NCI-H2081 treated with DMSO at 0.1 percent for 48 hours (cell line): ENCODE measurements at regions not wholly inside any gene's neighbourhood (a gene's known extent, or its start where the extent isn't known, plus 50 kb on each side); places are given as distances from the start of the nearest gene placed in this dataset.

Experiments
- DNase-seq: peaks from one replicate; lab custom pipeline; 2025; lab: John Stamatoyannopoulos, UW

DNA sequence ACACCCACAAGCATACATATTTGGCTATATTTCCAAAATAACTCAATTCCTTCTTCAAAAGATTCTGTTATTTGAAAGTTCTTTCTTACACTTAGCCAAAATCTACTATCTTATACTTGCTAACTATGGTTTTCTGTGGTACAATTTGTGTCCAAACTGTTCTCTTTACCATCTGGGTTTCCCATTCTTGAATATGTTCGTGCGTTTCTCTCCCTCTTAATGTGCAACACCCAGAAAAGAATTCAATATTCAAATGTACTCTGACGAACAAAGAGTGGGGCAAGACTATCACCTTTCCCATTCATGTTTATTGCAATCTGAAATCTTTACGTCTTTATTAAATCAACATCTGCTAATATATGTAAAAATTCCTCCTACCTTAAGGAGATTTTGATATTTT lies 912.7 kb downstream of the FAT4 start:
- no peak for DNase-seq

DNA sequence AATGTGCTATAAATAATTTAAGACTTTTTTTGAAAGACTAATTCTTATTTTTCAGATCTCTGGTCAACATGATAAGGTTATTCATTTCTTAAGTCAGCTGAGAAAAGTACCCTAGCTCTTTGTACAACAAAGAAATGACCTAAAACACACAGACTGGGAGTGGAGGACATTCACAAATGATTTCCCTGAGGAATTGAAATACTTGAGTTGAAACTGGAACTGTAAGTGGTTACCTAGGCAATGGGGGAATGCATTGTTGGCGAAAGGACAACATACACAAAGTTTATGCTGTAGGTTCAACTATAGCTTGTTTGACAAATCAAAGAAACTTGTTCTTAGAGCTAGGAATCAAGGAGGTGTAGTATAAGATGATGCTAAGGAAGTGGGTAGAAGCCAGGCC lies 915.5 kb downstream of the FAT4 start:
- no peak for DNase-seq

DNA sequence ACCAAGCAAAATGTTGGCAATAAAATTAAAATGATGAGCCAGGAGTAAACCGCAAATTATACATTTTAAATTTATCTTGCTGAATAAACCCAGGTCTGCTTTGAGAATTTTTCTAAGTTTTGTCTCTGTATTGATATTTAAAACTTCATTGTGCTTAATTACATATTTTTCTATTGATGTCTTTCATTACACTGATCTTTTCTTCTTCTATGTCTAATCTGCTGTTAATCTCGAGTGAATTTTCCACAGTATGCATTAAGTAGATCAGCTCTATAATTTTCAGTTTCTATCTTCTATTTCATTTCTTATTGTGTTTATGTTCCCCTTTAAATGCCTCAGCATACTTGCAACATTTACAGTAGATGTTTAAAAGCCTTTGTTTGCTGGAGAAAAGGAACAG lies 918.7 kb downstream of the FAT4 start:
- DNase-seq, result no peak

DNA sequence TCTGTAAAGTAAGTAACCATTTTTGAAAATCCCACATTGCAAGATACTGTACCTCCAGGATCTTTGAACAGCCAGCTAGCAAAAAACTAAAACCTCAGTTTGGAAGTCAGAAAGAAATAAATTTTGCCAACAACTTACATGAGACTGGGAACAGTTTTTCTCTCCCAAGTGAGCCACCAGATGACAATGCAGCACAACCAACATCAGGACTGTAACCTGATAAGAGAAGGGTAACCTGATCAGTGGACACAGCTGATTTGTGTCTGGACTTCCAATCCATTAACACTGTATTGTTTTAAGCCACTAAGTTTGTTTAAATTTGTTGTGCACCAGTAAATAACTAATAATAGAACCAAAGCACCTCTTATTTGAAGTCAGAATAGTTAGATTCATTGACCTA lies 923.3 kb downstream of the FAT4 start:
- no peak for DNase-seq

DNA sequence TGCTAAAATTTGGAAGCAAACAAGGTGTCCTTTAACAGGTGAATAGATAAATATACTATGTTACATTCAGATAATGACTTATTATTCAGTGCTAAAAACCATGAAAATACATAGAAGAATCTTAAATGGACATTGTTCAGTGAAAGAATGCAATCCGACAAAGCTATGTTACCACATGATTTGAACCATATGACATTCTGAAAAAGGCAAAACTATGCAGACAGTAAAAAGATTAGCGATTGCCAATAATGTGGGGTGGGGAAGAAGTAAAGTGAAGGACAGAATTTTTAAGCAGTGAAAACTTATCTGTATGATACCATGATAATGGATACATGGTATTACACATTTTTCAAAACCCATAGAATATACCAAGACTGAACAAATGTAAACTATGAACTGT lies 926.9 kb downstream of the FAT4 start:
- DNase-seq, result no peak

DNA sequence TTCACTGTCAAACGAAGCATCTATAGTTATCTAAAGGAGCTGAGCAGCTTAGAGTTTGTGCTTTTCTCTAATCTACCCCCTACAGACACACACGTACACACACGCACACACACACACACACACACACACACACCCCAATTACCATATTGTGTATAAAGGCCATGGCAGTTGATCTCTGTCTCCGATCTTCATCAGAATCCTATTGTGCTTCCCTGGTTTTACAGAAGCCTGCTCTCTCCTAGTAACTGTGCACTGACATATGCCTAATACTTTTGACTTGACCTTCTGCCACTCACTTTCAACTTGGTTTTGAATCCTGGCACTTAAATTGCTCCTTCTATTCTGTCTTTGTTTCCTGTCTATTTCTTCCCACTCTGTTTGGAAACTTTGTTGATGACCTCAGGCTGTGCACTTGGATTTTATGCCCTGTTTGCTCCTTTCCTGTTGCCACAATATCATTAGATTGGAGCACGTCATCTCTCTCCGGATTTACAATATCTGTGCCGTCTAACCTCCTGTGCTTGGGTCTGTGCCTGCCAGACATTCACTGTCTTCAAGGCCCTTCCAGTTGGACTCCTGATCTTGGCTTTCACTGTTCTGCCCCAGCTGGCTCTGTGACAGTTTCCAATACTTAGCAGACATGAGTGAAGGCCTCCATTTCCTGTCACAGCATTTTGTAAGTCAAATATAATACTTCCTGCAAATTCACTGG lies 928.1 kb downstream of the FAT4 start:
- no peak for DNase-seq

DNA sequence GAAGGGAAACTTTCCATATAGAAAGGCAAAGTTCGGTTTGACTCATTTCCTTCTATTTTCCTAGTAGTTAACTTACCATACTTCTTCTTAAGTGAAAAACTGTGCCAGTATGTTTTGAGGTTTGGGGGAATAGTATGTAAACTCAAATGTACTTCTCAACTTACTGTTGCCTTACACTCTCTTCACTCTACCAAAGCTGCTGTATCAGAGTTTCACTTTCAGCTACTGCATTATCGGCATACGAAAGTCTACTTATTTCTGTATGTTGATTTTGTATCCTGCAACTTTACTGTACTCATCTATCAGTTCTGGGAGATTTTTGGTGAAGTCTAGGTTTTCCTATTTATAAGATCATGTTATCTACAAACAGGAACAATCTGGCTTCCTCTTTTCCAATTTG lies 932.7 kb downstream of the FAT4 start:
- DNase-seq, result no peak

DNA sequence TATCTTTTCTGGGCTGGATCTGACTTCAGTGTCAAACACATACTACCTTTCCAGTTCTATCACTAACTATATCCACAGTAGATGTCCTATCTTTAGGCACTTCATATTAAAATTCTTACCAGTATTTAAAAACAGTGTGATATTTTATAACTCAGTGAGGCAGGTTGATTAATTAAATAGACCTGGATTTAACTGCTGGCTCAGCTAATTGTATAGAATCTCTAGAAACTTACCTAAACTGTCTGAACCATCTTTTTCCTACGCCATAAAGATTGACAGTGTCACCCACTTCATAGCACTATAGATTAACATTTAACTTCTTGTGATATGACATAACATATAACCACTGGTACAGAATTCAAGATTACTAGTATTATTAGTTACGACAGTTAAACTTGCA lies 935.3 kb downstream of the FAT4 start:
- DNase-seq, result no peak

DNA sequence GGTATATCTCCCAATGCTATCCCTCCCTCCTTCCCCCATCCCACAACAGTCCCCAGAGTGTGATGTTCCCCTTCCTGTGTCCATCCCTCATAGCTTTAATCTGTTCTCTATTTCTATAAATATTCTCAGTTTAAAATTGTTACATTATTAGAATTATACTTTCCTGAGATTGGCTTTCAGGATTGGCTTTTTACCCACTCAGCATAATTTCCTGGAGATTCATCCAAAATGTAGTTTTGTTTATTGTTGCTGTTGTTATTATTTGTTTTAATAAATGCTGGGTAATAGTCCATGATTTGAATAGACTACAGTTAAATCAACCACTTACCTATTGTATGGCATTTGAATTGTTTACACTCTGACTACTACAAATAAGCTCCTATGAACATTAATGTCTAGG lies 936.4 kb downstream of the FAT4 start:
- DNase-seq, result no peak

DNA sequence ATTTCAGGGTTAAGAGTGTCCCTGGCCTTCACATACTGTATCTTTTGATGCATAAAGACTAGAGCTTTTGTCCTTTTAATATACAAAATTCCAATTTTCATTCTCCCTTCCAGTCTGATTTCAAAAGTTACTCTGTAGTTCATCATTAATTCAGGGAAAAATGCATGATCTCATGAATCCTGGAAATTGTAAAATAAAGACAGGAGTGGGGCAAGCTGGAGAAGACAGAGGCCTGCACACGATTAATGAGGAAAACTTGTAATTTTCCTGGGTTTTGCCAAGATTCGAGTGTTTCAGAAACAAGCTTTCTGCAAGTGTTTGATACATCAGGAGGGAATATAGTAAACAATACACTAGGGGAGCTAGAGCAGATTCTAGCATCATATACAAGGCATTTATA lies 947.9 kb downstream of the FAT4 start:
- no peak for DNase-seq

DNA sequence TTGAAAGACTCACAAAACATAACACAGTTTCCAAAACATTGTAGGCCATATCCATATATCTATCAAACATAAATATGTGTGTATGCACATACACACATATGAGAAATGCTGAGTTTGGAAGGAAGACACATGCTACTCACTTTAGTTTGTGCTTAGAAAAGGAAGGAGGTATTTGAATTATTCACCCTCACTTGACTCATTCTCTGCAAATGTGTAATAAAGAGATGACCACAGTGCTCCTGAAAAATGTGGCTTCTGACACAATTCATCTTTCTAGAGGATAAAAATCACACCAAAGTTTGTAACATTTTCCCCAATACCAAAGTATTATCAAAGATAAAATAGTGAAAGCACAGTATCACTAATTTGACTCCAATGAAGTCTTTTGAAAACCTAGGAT lies 950.1 kb downstream of the FAT4 start:
- no peak for DNase-seq

DNA sequence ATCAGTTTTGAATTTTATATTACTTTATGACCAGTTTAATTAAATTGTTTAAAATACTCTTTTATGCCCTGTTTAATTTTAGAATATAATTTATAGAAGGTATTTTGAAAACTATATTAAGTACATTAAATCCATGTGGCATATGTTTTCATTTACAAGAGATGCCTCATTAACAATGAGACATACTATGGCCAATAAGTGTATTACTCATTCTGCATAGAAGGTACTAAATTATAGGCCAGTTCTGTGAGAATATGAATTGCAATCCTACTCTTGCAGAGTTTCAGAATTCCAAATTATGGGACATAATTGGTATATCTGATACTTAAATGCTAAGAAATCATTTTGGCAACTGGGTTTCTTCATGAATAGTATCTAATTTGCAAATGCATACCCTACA lies 951.1 kb downstream of the FAT4 start:
- DNase-seq, result no peak

DNA sequence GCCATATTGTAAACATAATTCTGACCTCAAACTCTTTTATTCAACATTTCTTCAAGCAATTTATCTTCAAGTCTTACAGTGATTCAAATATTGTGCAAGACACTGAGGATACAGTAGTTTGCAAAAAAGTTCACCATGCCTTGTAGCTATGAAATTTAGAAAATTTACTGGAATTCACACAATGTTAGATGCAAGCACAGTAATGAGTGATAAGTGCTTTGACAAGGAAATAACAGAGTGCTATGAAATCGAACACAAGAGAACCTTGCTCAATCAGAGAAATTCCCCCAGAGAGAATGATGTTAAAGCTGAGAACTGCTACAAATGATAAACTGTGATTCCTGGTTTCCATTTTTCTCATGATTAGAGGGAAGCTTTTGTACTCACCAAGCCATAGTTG lies 952.9 kb downstream of the FAT4 start:
- DNase-seq, result no peak

DNA sequence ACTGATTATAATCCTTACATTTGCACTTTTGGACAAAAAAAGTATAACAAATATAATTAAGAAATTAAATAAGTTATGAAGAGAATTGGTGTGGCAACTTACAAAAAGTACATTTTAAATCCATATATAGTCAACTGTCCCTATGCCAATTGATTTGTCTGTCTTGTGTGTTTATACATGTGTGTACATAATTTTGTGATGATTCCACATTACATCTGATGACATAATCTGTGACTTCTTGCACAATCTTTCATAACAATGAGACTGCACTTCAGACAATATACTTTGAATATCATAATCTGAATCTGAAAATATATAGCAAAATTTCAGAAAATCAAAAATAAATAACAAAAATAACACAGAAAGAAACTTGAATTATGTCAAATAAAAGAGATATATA lies 953.4 kb downstream of the FAT4 start:
- DNase-seq, result no peak

DNA sequence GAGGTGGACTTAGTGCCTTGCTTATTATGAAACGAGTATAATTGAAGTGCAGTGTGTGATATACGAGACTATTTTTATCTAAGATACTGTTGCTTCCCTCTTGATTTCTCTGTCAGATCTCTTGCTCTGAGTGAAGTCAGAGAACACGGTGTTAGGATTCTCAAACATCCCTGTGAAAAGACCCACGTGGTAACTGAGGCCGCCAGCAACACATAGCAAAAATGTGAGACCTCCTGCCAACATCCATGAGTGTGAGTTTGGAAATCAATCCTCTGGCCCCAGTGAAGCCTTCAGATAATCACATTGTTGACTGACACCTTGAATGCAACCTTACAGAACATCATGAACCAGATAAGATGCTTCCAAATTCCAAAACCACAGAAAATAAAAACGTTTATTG lies 954.4 kb downstream of the FAT4 start:
- DNase-seq, result no peak

DNA sequence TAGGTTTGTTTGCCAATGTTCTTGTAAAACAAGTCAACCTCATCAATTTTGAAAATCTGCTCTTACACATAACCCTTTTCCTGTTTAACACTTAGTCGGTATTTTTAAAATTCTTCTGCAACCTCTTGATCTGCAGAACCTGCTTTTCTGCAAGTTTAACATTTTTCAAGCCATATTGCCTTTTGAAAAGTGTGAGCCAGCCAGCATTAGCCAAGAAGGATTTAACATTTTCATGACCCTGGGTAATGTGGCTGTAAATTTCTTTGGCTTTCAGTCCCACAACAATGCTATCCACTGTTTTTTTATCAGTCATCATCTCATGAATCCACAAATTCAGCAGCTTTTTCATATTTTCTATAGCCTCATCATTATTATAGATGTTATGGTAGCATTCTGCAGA lies 956.5 kb downstream of the FAT4 start:
- DNase-seq, result no peak

DNA sequence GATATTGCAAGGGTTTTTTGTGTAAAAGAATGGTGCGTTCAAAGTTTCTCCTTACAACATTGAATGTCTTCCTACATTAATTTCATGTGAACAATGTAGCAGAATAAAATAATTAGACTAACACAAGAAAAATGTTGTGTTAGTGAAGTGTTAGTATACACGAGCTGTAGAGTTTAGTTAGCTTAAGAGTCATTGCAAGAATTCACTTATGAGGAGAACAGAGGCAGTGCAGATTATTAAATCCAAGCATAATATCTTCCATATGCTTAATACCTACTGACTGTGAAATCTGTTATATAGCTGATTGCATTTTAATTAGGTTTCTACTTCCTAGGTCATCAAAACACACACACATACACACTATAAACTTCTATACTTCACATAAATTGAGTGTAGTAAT lies 959.0 kb downstream of the FAT4 start:
- no peak for DNase-seq

DNA sequence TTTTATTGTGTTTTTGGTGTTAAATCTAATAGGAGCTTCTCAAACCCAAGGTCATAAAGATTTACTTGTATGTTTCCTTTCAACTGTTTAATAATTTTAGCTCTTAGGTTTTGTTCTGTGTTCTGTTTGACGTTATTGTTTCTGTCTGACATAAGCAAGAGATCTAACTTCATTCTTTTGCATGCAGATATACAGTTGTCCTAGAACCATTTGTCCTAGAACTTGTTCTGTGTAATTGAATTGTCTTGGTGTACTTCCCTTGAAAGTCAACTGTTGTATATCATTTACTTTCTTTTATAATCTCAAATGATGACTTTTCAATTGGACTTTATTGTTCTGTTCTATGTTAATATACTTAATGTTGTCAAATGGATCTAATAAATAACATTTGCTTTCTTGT lies 977.1 kb downstream of the FAT4 start:
- DNase-seq, result no peak

DNA sequence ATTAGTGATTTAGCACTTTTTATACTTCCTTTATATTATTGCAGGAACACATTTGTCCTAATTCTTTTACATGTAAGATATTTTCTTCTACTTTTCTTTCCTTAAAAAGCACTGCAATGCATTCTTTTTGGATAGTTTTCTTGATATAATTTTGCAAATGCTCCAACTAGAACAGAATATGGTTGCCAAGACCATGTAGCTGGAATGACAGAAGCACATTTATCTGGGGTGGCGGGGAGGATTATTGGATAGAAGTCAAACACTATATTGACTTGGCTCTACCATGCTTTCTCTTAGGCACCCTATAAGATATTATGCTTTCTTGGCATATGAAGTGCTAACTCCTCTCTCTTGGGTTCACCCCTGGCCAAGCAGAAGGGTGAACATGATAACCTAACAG lies 983.5 kb downstream of the FAT4 start:
- no peak for DNase-seq

DNA sequence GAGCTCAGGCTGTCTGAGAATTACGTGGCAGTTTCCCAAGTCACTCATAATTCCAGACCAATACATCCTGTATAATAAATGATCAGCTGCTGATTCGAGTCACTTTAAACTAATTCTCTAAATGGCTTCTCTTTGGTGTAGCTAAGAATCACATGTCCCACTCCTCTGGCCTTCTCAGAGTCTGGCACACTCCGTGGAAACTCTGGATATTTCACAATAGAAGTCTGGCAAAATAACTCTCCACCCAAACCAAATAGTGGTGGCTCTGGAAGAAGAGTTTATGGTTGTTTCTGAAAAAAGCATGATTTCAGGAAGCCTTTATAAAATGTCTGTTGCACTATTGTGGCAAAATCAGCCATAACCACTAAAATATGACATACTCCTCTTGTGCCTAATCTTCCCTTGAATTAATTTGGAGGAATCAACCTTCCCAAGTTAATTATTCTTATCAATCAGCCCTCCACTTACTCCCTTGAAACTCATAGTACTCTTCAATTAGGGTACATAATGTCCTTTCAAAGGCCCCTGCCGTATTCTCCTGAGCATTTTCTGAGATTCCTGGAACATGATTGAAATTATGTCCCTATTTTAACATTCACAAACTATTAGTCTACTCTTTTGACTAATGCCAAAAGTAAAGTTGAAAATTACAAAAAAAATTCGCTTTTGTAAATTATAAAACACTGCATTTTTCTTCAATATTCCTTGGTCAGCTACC lies 991.6 kb downstream of the FAT4 start:
- no peak for DNase-seq

DNA sequence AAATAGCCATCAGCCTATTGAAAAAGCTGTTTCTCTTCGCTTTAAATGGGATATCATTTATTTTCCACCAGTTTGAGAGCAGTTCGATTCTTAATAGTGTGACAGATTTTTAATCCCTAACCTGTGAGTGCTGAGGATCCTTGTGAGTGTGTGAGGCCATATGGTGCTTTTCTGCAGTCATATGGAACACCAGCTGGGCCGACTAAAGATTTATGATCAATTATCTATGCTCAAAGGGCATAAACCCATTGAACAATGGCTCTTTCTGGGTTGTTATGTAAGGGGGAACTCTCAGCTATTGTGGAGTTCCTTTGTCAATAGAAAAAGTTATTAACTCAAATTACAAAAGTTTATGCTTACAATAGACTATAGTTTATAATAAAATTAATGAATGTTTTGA lies 1003.6 kb downstream of the FAT4 start:
- DNase-seq, result no peak

DNA sequence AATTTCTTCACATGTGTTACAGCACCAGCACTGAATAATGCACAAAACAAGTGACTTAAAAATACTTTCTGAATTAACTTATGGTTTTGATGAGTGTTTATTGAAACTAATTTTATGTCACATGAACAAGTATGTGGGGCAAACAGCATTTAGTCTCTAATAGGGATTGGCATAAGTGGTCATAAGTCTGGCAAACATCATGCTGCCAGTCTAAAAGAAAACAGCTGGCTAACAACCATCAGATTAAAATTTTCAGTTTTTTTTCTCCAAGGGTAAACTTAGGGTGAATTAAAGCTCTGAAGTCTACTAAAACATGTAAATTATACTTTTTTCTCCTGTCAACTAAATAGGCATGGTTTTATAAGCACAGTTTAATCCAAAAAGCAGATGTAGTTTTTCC lies 1014.2 kb downstream of the FAT4 start:
- DNase-seq, result no peak

DNA sequence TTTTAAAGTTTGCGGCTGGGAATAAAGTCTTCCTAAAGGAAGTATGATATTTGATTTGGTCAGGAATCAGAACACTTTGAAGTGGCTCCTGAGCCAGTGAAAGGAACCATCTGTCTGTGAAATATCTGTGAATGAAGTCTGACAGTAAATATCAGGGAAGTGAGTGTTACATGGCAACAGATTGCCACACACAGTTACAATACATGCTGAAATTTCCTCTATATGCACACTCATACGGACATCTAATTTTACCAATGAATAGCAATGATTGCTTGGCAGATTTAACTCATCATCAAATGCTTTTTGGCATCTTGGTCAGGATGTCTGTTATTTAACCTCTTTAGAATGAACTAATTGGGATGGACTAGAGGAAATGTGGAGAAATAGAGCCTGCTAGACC lies 1023.8 kb downstream of the FAT4 start:
- no peak for DNase-seq

DNA sequence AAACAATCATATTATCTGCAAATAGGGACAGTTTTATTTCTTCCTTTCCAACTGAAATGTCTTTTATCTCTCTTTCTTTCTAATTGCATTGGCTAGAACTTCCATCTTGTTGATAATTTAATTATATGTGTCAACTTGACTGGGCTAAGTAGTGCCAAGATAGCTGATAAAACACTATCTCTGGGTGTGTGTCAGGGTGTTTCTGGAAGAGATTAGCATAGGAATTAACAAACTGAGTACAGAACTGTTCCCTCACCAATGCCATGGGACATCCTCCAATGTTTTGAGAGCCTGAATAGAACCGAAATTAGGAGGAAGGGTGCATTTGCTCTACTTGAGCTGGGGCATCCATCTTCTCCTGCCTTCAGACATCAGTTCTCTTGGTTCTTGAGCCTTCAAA lies 1027.2 kb downstream of the FAT4 start:
- DNase-seq, result no peak
